ENCODE measurements at regions not wholly inside any gene's neighbourhood (a gene's known extent, or its start where the extent isn't known, plus 50 kb on each side); places are given as distances from the start of the nearest gene placed in this dataset.
A peak's percentile ranks its signal among the peaks of the same experiment; 100 is the strongest.

- DNase-seq (ENCODE audit: low read depth in 4 of 4, low spot score in 3 of 4), result no peak
Observed at GRCh38 chr6:87938287-87938686, 109.4 kb upstream of the SPACA1 start.

- no peak for DNase-seq (ENCODE audit: low read depth in 4 of 4, low spot score in 3 of 4)
Observed at GRCh38 chr6:87936065-87936464, 111.6 kb upstream of the SPACA1 start.

GRCh38 chr6:87935196-87935595, 112.4 kb upstream of the SPACA1 start:
- no peak for DNase-seq (ENCODE audit: low read depth in 4 of 4, low spot score in 3 of 4)

GRCh38 chr6:87932361-87932760, 115.3 kb upstream of the SPACA1 start:
- no peak for DNase-seq (ENCODE audit: low read depth in 4 of 4, low spot score in 3 of 4)

GRCh38 chr6:87929843-87930288, 117.8 kb upstream of the SPACA1 start:
- DNase-seq (ENCODE audit: low read depth in 4 of 4, low spot score in 3 of 4), result peak; percentile 55 to 68 (median 62)

GRCh38 chr6:87926687-87927086, 121.0 kb upstream of the SPACA1 start:
- no peak for DNase-seq (ENCODE audit: low read depth in 4 of 4, low spot score in 3 of 4)

GRCh38 chr6:87926072-87926471, 121.6 kb upstream of the SPACA1 start:
- DNase-seq (ENCODE audit: low read depth in 4 of 4, low spot score in 3 of 4), result no peak

- no peak for DNase-seq (ENCODE audit: low read depth in 4 of 4, low spot score in 3 of 4)
Observed at GRCh38 chr6:87925373-87926060, 122.1 kb upstream of the SPACA1 start.

- DNase-seq (ENCODE audit: low read depth in 4 of 4, low spot score in 3 of 4), result no peak
Observed at GRCh38 chr6:87923389-87924050, 124.1 kb upstream of the SPACA1 start.

- no peak for DNase-seq (ENCODE audit: low read depth in 4 of 4, low spot score in 3 of 4)
Observed at GRCh38 chr6:87922947-87923330, 124.7 kb upstream of the SPACA1 start.

GRCh38 chr6:87922196-87922946, 125.3 kb upstream of the SPACA1 start:
- no peak for DNase-seq (ENCODE audit: low read depth in 4 of 4, low spot score in 3 of 4)

GRCh38 chr6:87921034-87921433, 126.6 kb upstream of the SPACA1 start:
- no peak for DNase-seq (ENCODE audit: low read depth in 4 of 4, low spot score in 3 of 4)

GRCh38 chr6:87920245-87920644, 127.4 kb upstream of the SPACA1 start:
- DNase-seq (ENCODE audit: low read depth in 4 of 4, low spot score in 3 of 4), result no peak

GRCh38 chr6:87919416-87919815, 128.2 kb upstream of the SPACA1 start:
- DNase-seq (ENCODE audit: low read depth in 4 of 4, low spot score in 3 of 4), result no peak

GRCh38 chr6:87919001-87919400, 128.6 kb upstream of the SPACA1 start:
- DNase-seq (ENCODE audit: low read depth in 4 of 4, low spot score in 3 of 4), result no peak

- no peak for DNase-seq (ENCODE audit: low read depth in 4 of 4, low spot score in 3 of 4)
Observed at GRCh38 chr6:87918461-87918941, 129.1 kb upstream of the SPACA1 start.

GRCh38 chr6:87917886-87918285, 129.8 kb upstream of the SPACA1 start:
- DNase-seq (ENCODE audit: low read depth in 4 of 4, low spot score in 3 of 4), result no peak

GRCh38 chr6:87916446-87916845, 131.2 kb upstream of the SPACA1 start:
- no peak for DNase-seq (ENCODE audit: low read depth in 4 of 4, low spot score in 3 of 4)

- DNase-seq (ENCODE audit: low read depth in 4 of 4, low spot score in 3 of 4), result no peak
Observed at GRCh38 chr6:87914637-87915395, 132.8 kb upstream of the SPACA1 start.

GRCh38 chr6:87913974-87914373, 133.7 kb upstream of the SPACA1 start:
- DNase-seq (ENCODE audit: low read depth in 4 of 4, low spot score in 3 of 4), result no peak

- DNase-seq (ENCODE audit: low read depth in 4 of 4, low spot score in 3 of 4), result no peak
Observed at GRCh38 chr6:87912102-87912501, 135.5 kb upstream of the SPACA1 start.
